ENCODE measurements at regions not wholly inside any gene's neighbourhood (a gene's known extent, or its start where the extent isn't known, plus 50 kb on each side); places are given as distances from the start of the nearest gene placed in this dataset.

DNA sequence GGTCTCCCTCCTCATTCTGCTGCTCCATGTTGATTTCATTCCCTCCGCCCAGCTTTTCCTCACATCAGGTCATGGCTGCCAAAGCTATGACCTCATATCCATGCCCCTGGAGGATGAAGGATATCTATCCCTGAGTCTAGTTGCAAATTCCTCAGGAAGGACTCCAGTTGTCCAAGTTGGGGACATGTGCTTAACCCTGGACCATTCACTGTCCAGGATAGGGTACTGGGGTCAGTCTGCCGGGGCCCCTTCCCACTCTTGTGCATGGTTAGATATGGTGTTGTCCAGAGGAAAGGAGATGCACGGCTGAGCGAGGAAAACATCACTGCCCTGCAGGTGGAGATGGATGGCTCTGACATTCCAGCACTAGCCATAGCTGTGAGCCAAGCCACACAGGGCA, 51.9 kb upstream of the COMTD1 start:
- TF ChIP-seq HDAC6 (IDR thresholded peaks at IDR 0.05; ENCODE audit: low read depth, low read length) (no peak), CTCF (IDR thresholded peaks at IDR 0.05; ENCODE audit: control extremely low read depth in 1 of 3, insufficient read depth in 1 of 3, low read depth in 1 of 3, low read length in 3 of 3) (no peak), FOSL1 (IDR thresholded peaks at IDR 0.05; ENCODE audit: insufficient read depth, low read depth, low read length) (no peak), JUN (IDR thresholded peaks at IDR 0.05; ENCODE audit: low read depth, low read length) (no peak), YY1 (IDR thresholded peaks at IDR 0.05; ENCODE audit: low read depth, low read length) (no peak), CHD2 (IDR thresholded peaks at IDR 0.05; ENCODE audit: low read length) (no peak), RXRA (IDR thresholded peaks at IDR 0.05; ENCODE audit: insufficient read depth, low read depth, low read length) (no peak)
- TF ChIP-seq, protein P1, sequence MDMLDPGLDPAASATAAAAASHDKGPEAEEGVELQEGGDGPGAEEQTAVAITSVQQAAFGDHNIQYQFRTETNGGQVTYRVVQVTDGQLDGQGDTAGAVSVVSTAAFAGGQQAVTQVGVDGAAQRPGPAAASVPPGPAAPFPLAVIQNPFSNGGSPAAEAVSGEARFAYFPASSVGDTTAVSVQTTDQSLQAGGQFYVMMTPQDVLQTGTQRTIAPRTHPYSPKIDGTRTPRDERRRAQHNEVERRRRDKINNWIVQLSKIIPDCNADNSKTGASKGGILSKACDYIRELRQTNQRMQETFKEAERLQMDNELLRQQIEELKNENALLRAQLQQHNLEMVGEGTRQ (IDR thresholded peaks at IDR 0.05; ENCODE audit: low read length) = no peak
- TF ChIP-seq, protein P2, sequence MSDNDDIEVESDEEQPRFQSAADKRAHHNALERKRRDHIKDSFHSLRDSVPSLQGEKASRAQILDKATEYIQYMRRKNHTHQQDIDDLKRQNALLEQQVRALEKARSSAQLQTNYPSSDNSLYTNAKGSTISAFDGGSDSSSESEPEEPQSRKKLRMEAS (IDR thresholded peaks at IDR 0.05) = no peak
